ENCODE measurements at regions not wholly inside any gene's neighbourhood (a gene's known extent, or its start where the extent isn't known, plus 50 kb on each side); places are given as distances from the start of the nearest gene placed in this dataset.

GRCh38 chr3:194212161-194212844, 76.4 kb downstream of the HES1 start:
- Histone ChIP-seq H3K4me3 (ENCODE audit: low read depth, low read length, poor library complexity, severe bottlenecking) (no peak overlapping the region), H3K27ac (ENCODE audit: low read depth, low read length, poor library complexity, severe bottlenecking) (no peak overlapping the region), H3K36me3 (ENCODE audit: insufficient read depth, low read length, poor library complexity, severe bottlenecking) (no peaks in the 10 kb centered on the region), H3K4me1 (ENCODE audit: insufficient read depth, low read length, poor library complexity, severe bottlenecking) (peaks cover 10% of the 10 kb centered on the region), H3K9me3 (ENCODE audit: low read depth, low read length, poor library complexity, severe bottlenecking) (no peaks in the 10 kb centered on the region), H3K27me3 (replicated peaks; ENCODE audit: insufficient read depth, low read depth, low read length, poor library complexity) (no peaks in the 10 kb centered on the region)
- intact Hi-C loops (cut with micrococcal nuclease; ENCODE audit: unreplicated experiment) = no loop called here
- no TSS peak for BruUV-seq (replicated peaks)
- CTCF ChIA-PET = no interaction called here
- POLR2A ChIA-PET (ENCODE audit: low non-redundant PET) = interaction anchor here (0.6 kb wide), 1 partner anchor 312 kb away, joined by 3 read pairs; no protein-coding TSS in a partner anchor
- no peak for DNase-seq (ENCODE audit: low spot score)
- TF ChIP-seq CTCF (conservative IDR thresholded peaks at IDR 0.05; ENCODE audit: low read depth, low read length) (no peak), EZH2 (IDR thresholded peaks at IDR 0.05; ENCODE audit: borderline replicate concordance, low read depth, low read length, poor library complexity, severe bottlenecking) (no peak)

DNA sequence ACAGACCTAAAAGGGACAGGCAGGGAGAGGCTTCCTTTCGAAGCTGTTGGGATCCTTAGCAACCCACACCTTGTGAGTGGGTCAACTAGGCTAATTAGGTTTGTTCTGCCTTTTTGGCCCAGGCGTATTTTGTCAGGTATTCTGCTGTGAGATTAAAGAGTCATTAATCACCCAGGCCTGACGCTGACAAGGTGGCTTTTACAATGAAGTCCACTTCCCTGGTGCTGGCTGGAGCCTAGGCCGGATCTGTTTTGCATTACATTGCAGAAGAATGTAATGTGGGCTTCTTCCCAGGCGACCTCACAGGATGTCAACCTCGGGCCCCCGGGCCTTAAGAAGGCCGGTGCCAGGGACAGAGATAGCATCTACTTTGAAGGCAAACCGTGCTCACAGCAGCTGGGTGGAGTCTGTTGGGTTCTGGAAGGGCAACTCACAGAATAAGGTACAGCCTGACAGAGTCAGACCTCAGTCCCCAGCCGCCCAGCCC, 76.9 kb downstream of the HES1 start:
- Histone ChIP-seq H3K27ac (ENCODE audit: low read depth, low read length, poor library complexity, severe bottlenecking) (no peak overlapping the region), H3K4me1 (ENCODE audit: insufficient read depth, low read length, poor library complexity, severe bottlenecking) (peaks cover 10% of the 10 kb centered on the region), H3K27me3 (replicated peaks; ENCODE audit: insufficient read depth, low read depth, low read length, poor library complexity) (no peaks in the 10 kb centered on the region), H3K4me3 (ENCODE audit: low read depth, low read length, poor library complexity, severe bottlenecking) (no peak overlapping the region), H3K9me3 (ENCODE audit: low read depth, low read length, poor library complexity, severe bottlenecking) (no peaks in the 10 kb centered on the region), H3K36me3 (ENCODE audit: insufficient read depth, low read length, poor library complexity, severe bottlenecking) (no peaks in the 10 kb centered on the region)
- POLR2A ChIA-PET (ENCODE audit: low non-redundant PET) = no interaction called here
- DNase-seq (ENCODE audit: low spot score) = no peak
- BruUV-seq (replicated peaks) = no TSS peak
- CTCF ChIA-PET = no interaction called here
- intact Hi-C loops (cut with micrococcal nuclease; ENCODE audit: unreplicated experiment) = no loop called here
- TF ChIP-seq EZH2 (IDR thresholded peaks at IDR 0.05; ENCODE audit: borderline replicate concordance, low read depth, low read length, poor library complexity, severe bottlenecking) (no peak), CTCF (conservative IDR thresholded peaks at IDR 0.05; ENCODE audit: low read depth, low read length) (no peak)

DNA sequence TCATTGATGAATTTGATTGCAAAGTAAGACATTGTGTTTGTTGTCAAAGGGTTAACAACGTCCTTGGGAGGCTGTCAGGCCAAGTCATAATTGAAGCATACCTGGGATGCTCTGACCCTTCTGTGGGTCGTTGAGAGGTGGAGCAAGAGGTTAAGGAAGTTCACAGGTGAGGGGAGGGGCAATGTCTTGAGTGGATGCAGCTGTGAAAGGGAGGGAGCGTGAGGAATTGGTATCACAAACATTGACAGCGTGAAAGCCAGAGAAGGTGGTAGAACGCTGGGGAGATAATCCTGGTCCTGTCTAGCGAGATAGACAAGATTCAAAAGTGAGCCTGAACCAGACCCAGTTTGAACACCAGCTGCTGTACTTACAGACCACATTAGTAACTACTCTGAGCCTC, 79.4 kb downstream of the HES1 start:
- no peaks in the 10 kb centered on the region for H3K27me3 ChIP-seq (replicated peaks; ENCODE audit: insufficient read depth, low read depth, low read length, poor library complexity)
- TF ChIP-seq EZH2 (IDR thresholded peaks at IDR 0.05; ENCODE audit: borderline replicate concordance, low read depth, low read length, poor library complexity, severe bottlenecking) = no peak
- TF ChIP-seq CTCF (conservative IDR thresholded peaks at IDR 0.05; ENCODE audit: low read depth, low read length) = no peak
- POLR2A ChIA-PET (ENCODE audit: low non-redundant PET) = no interaction called here
- H3K4me1 ChIP-seq (ENCODE audit: insufficient read depth, low read length, poor library complexity, severe bottlenecking) = peaks cover 10% of the 10 kb centered on the region
- DNase-seq (ENCODE audit: low spot score) = no peak
- intact Hi-C loops (cut with micrococcal nuclease; ENCODE audit: unreplicated experiment) = no loop called here
- CTCF ChIA-PET = no interaction called here
- H3K27ac ChIP-seq (ENCODE audit: low read depth, low read length, poor library complexity, severe bottlenecking) = no peak overlapping the region
- no peaks in the 10 kb centered on the region for H3K9me3 ChIP-seq (ENCODE audit: low read depth, low read length, poor library complexity, severe bottlenecking)
- BruUV-seq (replicated peaks) = no TSS peak
- H3K4me3 ChIP-seq (ENCODE audit: low read depth, low read length, poor library complexity, severe bottlenecking) = no peak overlapping the region
- no peaks in the 10 kb centered on the region for H3K36me3 ChIP-seq (ENCODE audit: insufficient read depth, low read length, poor library complexity, severe bottlenecking)

All from A673 (cell line).